A673 (cell line): ENCODE measurements at regions not wholly inside any gene's neighbourhood (a gene's known extent, or its start where the extent isn't known, plus 50 kb on each side); places are given as distances from the start of the nearest gene placed in this dataset.
"Not testable (repeated sequence)": the region's sequence is repeated elsewhere in the genome, so short reads cannot be mapped to it uniquely, and the experiment has no call there.

Experiments
- EZH2 ChIP-seq: fragments of 200-600 bp; sonication (generic); IDR thresholded peaks from 2 replicates; pipeline ENCODE4 v1.6.1; 2017; ENCODE audit warnings: borderline replicate concordance, low read depth, mild to moderate bottlenecking, mixed read lengths, antibody characterized with exemption, low read length; ENCODE audit not compliant: poor library complexity, severe bottlenecking
- TF ChIP-seq, protein P1 (sequence below): fragments of 300-800, 200-600 bp; sonication (generic); conservative IDR thresholded peaks from 2 replicates; pipeline ENCODE4 v1.5.1; 2017; ENCODE audit warnings: low read depth, mild to moderate bottlenecking, antibody characterized with exemption, low read length, moderate library complexity, mixed read lengths

GRCh38 chr12:32022387-32022786 lies 63.2 kb downstream of the RESF1 start:
- TF ChIP-seq, protein P1, sequence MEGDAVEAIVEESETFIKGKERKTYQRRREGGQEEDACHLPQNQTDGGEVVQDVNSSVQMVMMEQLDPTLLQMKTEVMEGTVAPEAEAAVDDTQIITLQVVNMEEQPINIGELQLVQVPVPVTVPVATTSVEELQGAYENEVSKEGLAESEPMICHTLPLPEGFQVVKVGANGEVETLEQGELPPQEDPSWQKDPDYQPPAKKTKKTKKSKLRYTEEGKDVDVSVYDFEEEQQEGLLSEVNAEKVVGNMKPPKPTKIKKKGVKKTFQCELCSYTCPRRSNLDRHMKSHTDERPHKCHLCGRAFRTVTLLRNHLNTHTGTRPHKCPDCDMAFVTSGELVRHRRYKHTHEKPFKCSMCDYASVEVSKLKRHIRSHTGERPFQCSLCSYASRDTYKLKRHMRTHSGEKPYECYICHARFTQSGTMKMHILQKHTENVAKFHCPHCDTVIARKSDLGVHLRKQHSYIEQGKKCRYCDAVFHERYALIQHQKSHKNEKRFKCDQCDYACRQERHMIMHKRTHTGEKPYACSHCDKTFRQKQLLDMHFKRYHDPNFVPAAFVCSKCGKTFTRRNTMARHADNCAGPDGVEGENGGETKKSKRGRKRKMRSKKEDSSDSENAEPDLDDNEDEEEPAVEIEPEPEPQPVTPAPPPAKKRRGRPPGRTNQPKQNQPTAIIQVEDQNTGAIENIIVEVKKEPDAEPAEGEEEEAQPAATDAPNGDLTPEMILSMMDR = not testable (repeated sequence)
- TF ChIP-seq EZH2 = not testable (repeated sequence)
